ENCODE measurements at regions not wholly inside any gene's neighbourhood (a gene's known extent, or its start where the extent isn't known, plus 50 kb on each side); places are given as distances from the start of the nearest gene placed in this dataset.

- Histone ChIP-seq H3K27ac (ENCODE audit: low read depth, low read length) (no peak overlapping the region), H3K14ac (ENCODE audit: insufficient read length) (no peak overlapping the region), H2BK15ac (ENCODE audit: low read length) (no peak overlapping the region), H3K9me3 (ENCODE audit: insufficient read depth in 2 of 2, low read depth in 1 of 2, low read length in 1 of 2) (no peaks in the 10 kb centered on the region), H3K18ac (ENCODE audit: extremely low read depth, low read length) (no peak overlapping the region), H2AFZ (ENCODE audit: low read length) (no peak overlapping the region), H3K4ac (replicated peaks; ENCODE audit: insufficient read length, low read depth, low read length) (no peak overlapping the region), H2BK12ac (ENCODE audit: low read depth, low read length) (no peak overlapping the region), H3K4me1 (replicated peaks in 1 of 4; ENCODE audit: control insufficient read depth in 3 of 4, insufficient read depth in 4 of 4, low read length in 3 of 4) (no peaks in the 10 kb centered on the region), H3K4me3 (ENCODE audit: extremely low read depth in 1 of 4, insufficient read depth in 2 of 4, low read depth in 3 of 4, low read length in 4 of 4) (no peak overlapping the region), H2AK5ac (ENCODE audit: low read depth, low read length) (no peak overlapping the region), H4K91ac (replicated peaks; ENCODE audit: insufficient read length, low read length) (no peak overlapping the region), H3K4me2 (ENCODE audit: insufficient read depth in 1 of 2, low read depth in 2 of 2, low read length in 2 of 2) (no peak overlapping the region), H4K5ac (ENCODE audit: insufficient read length, low read depth, low read length) (no peak overlapping the region), H2BK20ac (ENCODE audit: low read length) (no peak overlapping the region), H3K23ac (ENCODE audit: insufficient read length) (no peak overlapping the region), H3K79me2 (ENCODE audit: control insufficient read depth in 1 of 2, insufficient read depth in 2 of 2, low read length in 2 of 2) (no peaks in the 10 kb centered on the region), H3K79me1 (ENCODE audit: low read depth, low read length) (no peaks in the 10 kb centered on the region), H2BK5ac (ENCODE audit: low read depth, low read length) (no peak overlapping the region), H4K8ac (ENCODE audit: extremely low read depth, insufficient read depth, low read length) (no peak overlapping the region), H3K27me3 (replicated peaks in 1 of 4; ENCODE audit: control insufficient read depth in 3 of 4, extremely low read depth in 1 of 4, insufficient read depth in 3 of 4, low read length in 3 of 4) (peaks cover 0 to 1% (median 0%) of the 10 kb centered on the region in 4 experiments; a peak in 2 of 7 replicates), H4K20me1 (replicated peaks in 1 of 2; ENCODE audit: control insufficient read depth in 1 of 2, insufficient read depth in 2 of 2, low read length in 2 of 2) (no peaks in the 10 kb centered on the region), H3K36me3 (ENCODE audit: control insufficient read depth in 2 of 4, insufficient read depth in 4 of 4, low read length in 3 of 4) (no peaks in the 10 kb centered on the region), H3K23me2 (ENCODE audit: low read depth, low read length) (no peaks in the 10 kb centered on the region), H3K9ac (replicated peaks in 1 of 4; ENCODE audit: extremely low read depth in 1 of 4, low read depth in 3 of 4, low read length in 3 of 4) (no peak overlapping the region), H2BK120ac (replicated peaks; ENCODE audit: low read depth, low read length) (no peak overlapping the region), H3K56ac (replicated peaks; ENCODE audit: insufficient read length, low read depth, low read length) (no peak overlapping the region)
- ChIA-PET POLR2A (ENCODE audit: partially characterized antibody) (no interaction called here), CTCF (ENCODE audit: partially characterized antibody) (interaction anchor here (1.3 kb wide), 1 partner anchor 16 kb away, joined by 7 read pairs; no protein-coding TSS in a partner anchor)
- WGBS, 2 experiments (ENCODE audit: extremely low coverage in 1 of 2, insufficient coverage in 1 of 2, insufficient read length in 1 of 2, insufficient replicate concordance in 2 of 2, low coverage in 1 of 2, low lambda C conversion rate in 2 of 2, missing lambda C conversion rate in 1 of 2) = 93% methylated on average over 3 of the region's 3 CpGs; no CpG with 5 or more reads in 1 of the 2 experiments
- DNase-seq (ENCODE audit: low read depth in 1 of 2, low spot score in 2 of 2) (no peak), FAIRE-seq (no peak)
- TF ChIP-seq ATF2 (IDR thresholded peaks at IDR 0.05; ENCODE audit: low read length) = no peak
- TF ChIP-seq SP2 (IDR thresholded peaks at IDR 0.05; ENCODE audit: low read length) = no peak
- TF ChIP-seq TCF12 (IDR thresholded peaks at IDR 0.05; ENCODE audit: low read depth, low read length) = no peak
- TF ChIP-seq JUN (IDR thresholded peaks at IDR 0.05; ENCODE audit: low read depth, low read length) = no peak
- TF ChIP-seq RNF2 (IDR thresholded peaks at IDR 0.05; ENCODE audit: borderline replicate concordance, low read depth, low read length, missing control alignments, poor library complexity, severe bottlenecking) = no peak
- no peak for TF ChIP-seq USF2 (IDR thresholded peaks at IDR 0.05; ENCODE audit: low read length)
- TF ChIP-seq RBBP5 (IDR thresholded peaks at IDR 0.05; ENCODE audit: borderline replicate concordance, low read depth, low read length) = no peak
- no peak for TF ChIP-seq SAP30 (IDR thresholded peaks at IDR 0.05; ENCODE audit: insufficient read depth, insufficient replicate concordance, low read length)
- TF ChIP-seq NANOG (IDR thresholded peaks at IDR 0.05; ENCODE audit: insufficient read depth, low read depth, low read length, poor library complexity, severe bottlenecking) = no peak
- TF ChIP-seq CTBP2 (IDR thresholded peaks at IDR 0.05; ENCODE audit: borderline replicate concordance, insufficient read depth, insufficient read length, low read length) = no peak
- no peak for TF ChIP-seq GTF2F1 (IDR thresholded peaks at IDR 0.05; ENCODE audit: borderline replicate concordance, low read depth, low read length)
Observed at GRCh38 chr6:99852031-99852430, 142.0 kb downstream of the MCHR2 start.

Measured in H1 (cell line).